SK-N-SH (cell line): ENCODE measurements at regions not wholly inside any gene's neighbourhood (a gene's known extent, or its start where the extent isn't known, plus 50 kb on each side); places are given as distances from the start of the nearest gene placed in this dataset.

Experiments
- CTCF ChIP-seq: fragments of 200-600 bp; sonication (generic); IDR thresholded peaks from 2 replicates; pipeline ENCODE4 v1.6.1; 2017; ENCODE audit warnings: antibody characterized with exemption, mild to moderate bottlenecking, moderate library complexity
- EP300 ChIP-seq, 2 experiments: IDR thresholded peaks; 2 replicates each; pipeline versions ENCODE4 v1.4.0 to v1.6.1; 2012; ENCODE audit warnings: borderline replicate concordance in 1 of 2, low read depth in 1 of 2, low read length in 1 of 2
- MAX ChIP-seq: IDR thresholded peaks from 2 replicates; pipeline ENCODE4 v1.4.0; 2012; ENCODE audit warnings: low read depth
- POLR2AphosphoS5 ChIP-seq: IDR thresholded peaks from 2 replicates; pipeline ENCODE4 v1.6.1; 2012; ENCODE audit warnings: low read depth, low read length
- RAD21 ChIP-seq: IDR thresholded peaks from 2 replicates; pipeline ENCODE4 v1.6.1; 2012; ENCODE audit warnings: mild to moderate bottlenecking, low read length
- SIN3A ChIP-seq: IDR thresholded peaks from 2 replicates; pipeline ENCODE4 v1.6.1; 2012; ENCODE audit warnings: low read depth, mild to moderate bottlenecking, low read length, moderate library complexity, borderline replicate concordance
- TAF1 ChIP-seq: IDR thresholded peaks from 2 replicates; pipeline ENCODE4 v1.6.1; 2012; ENCODE audit warnings: low read depth, mild to moderate bottlenecking, low read length, moderate library complexity, borderline replicate concordance
- TEAD4 ChIP-seq: IDR thresholded peaks from 2 replicates; pipeline ENCODE4 v1.4.0; 2012; ENCODE audit warnings: mild to moderate bottlenecking, borderline replicate concordance; ENCODE audit not compliant: insufficient read depth
- YY1 ChIP-seq: IDR thresholded peaks from 2 replicates; pipeline ENCODE4 v1.4.0; 2012; ENCODE audit warnings: low read depth, mild to moderate bottlenecking

GRCh38 chr15:61389334-61390028 is 160.4 kb upstream of the RORA start:
- TF ChIP-seq CTCF, result no peak
- no peak for TF ChIP-seq SIN3A
- TF ChIP-seq MAX, result no peak
- TF ChIP-seq POLR2AphosphoS5, result no peak
- TF ChIP-seq RAD21, result no peak
- no peak for TF ChIP-seq EP300 (IDR thresholded peaks at IDR 0.05; ENCODE audit: borderline replicate concordance in 1 of 2, low read depth in 1 of 2, low read length in 1 of 2)
- TF ChIP-seq TAF1, result no peak
- no peak for TF ChIP-seq TEAD4
- no peak for TF ChIP-seq YY1
